Liver (tissue), 8 donors: ENCODE measurements at regions not wholly inside any gene's neighbourhood (a gene's known extent, or its start where the extent isn't known, plus 50 kb on each side); places are given as distances from the start of the nearest gene placed in this dataset.

Source experiments
- DNase-seq: peaks from one replicate; pipeline ENCODE4 v3.0.0-alpha.2; 2017; ENCODE audit warnings: low spot score
- H3K27ac ChIP-seq, 2 donors: one replicate each; pipeline ENCODE4 v1.7.0; 2013; ENCODE audit warnings: inconsistent platforms in 2 of 2, low read length in 2 of 2, control low read depth in 1 of 2, low read depth in 1 of 2, mild to moderate bottlenecking in 1 of 2
- H3K27me3 ChIP-seq, 4 donors: one replicate each; pipeline versions ENCODE4 v1.6.1 to v1.7.0; 2013; ENCODE audit warnings: low read length in 3 of 4, inconsistent platforms in 1 of 4, mild to moderate bottlenecking in 1 of 4, moderate library complexity in 1 of 4; ENCODE audit not compliant: control insufficient read depth in 4 of 4, insufficient read depth in 4 of 4
- H3K36me3 ChIP-seq, 4 donors: one replicate each; pipeline versions ENCODE4 v1.6.1 to v1.7.0; 2013; ENCODE audit warnings: low read length in 3 of 4, mild to moderate bottlenecking in 3 of 4, low read depth in 1 of 4, moderate library complexity in 1 of 4; ENCODE audit not compliant: control insufficient read depth in 4 of 4, insufficient read depth in 3 of 4
- H3K4me1 ChIP-seq, 4 donors: one replicate each; pipeline versions ENCODE4 v1.6.1 to v1.7.0; 2013; ENCODE audit warnings: low read length in 3 of 4, mild to moderate bottlenecking in 3 of 4, moderate library complexity in 1 of 4; ENCODE audit not compliant: control insufficient read depth in 4 of 4, insufficient read depth in 4 of 4
- H3K4me3 ChIP-seq, 3 donors: one replicate each; pipeline versions ENCODE4 v1.6.1 to v1.7.0; 2013; ENCODE audit warnings: low read length in 3 of 3, control low read depth in 1 of 3, low read depth in 1 of 3, mild to moderate bottlenecking in 1 of 3
- H3K9ac ChIP-seq, 2 donors: one replicate each; pipeline ENCODE4 v1.7.0; 2013; ENCODE audit warnings: low read length in 2 of 2, mild to moderate bottlenecking in 2 of 2, moderate library complexity in 2 of 2, control low read depth in 1 of 2, low read depth in 1 of 2
- H3K9me3 ChIP-seq, 4 donors: one replicate each; pipeline versions ENCODE4 v1.6.1 to v1.7.0; 2013; ENCODE audit warnings: low read length in 3 of 4; ENCODE audit not compliant: control insufficient read depth in 4 of 4
- CTCF ChIP-seq: fragments of 150-350 bp; IDR thresholded peaks from 2 replicates; pipeline ENCODE4 v1.5.1; 2017; ENCODE audit warnings: improper control_type of control experiment, low read depth, low read length; ENCODE audit not compliant: missing input control
- EGR1 ChIP-seq, 2 donors: IDR thresholded peaks; 2 replicates each; pipeline ENCODE4 v1.6.1; 2016 to 2018; ENCODE audit warnings: antibody characterized with exemption in 2 of 2, low read depth in 2 of 2
- FOXA1 ChIP-seq: IDR thresholded peaks from 2 replicates; pipeline ENCODE4 v1.6.1; 2016; ENCODE audit warnings: antibody characterized with exemption
- FOXA2 ChIP-seq: IDR thresholded peaks from 2 replicates; pipeline ENCODE4 v1.6.1; 2016; ENCODE audit warnings: antibody characterized with exemption
- GABPA ChIP-seq, 2 donors: IDR thresholded peaks in 1 of 2; conservative IDR thresholded peaks in 1 of 2; 2 replicates each; pipeline ENCODE4 v1.6.1; 2016; ENCODE audit warnings: antibody characterized with exemption in 2 of 2, mild to moderate bottlenecking in 1 of 2, moderate library complexity in 1 of 2
- HNF4G ChIP-seq: IDR thresholded peaks from 2 replicates; pipeline ENCODE4 v1.6.1; 2016; ENCODE audit warnings: antibody characterized with exemption
- JUND ChIP-seq, 2 donors: IDR thresholded peaks; 2 replicates each; pipeline ENCODE4 v1.6.1; 2016; ENCODE audit warnings: antibody characterized with exemption in 2 of 2
- MAX ChIP-seq: IDR thresholded peaks from 2 replicates; pipeline ENCODE4 v1.6.1; 2016; ENCODE audit warnings: antibody characterized with exemption
- NR2F2 ChIP-seq: IDR thresholded peaks from 2 replicates; pipeline ENCODE4 v1.6.1; 2016; ENCODE audit warnings: antibody characterized with exemption
- RAD21 ChIP-seq, 2 donors: IDR thresholded peaks; 2 replicates each; pipeline ENCODE4 v1.6.1; 2016; ENCODE audit warnings: antibody characterized with exemption in 2 of 2, mild to moderate bottlenecking in 2 of 2
- REST ChIP-seq: IDR thresholded peaks from 2 replicates; pipeline ENCODE4 v1.6.1; 2016; ENCODE audit warnings: antibody characterized with exemption, mild to moderate bottlenecking
- RXRA ChIP-seq, 2 donors: IDR thresholded peaks; 2 replicates each; pipeline ENCODE4 v1.6.1; 2017 to 2018; ENCODE audit warnings: antibody characterized with exemption in 2 of 2, mild to moderate bottlenecking in 1 of 2
- TAF1 ChIP-seq: conservative IDR thresholded peaks from 2 replicates; pipeline ENCODE4 v1.6.1; 2016; ENCODE audit warnings: antibody characterized with exemption, mild to moderate bottlenecking
- YY1 ChIP-seq: IDR thresholded peaks from 2 replicates; pipeline ENCODE4 v1.6.1; 2016; ENCODE audit warnings: antibody characterized with exemption, mild to moderate bottlenecking
- ZBTB33 ChIP-seq: IDR thresholded peaks from 2 replicates; pipeline ENCODE4 v1.6.1; 2016; ENCODE audit warnings: antibody characterized with exemption
- WGBS: extraction: QIAGEN DNeasy Blood & Tissue Kit; methylation state at CpG from one replicate; pipeline ENCODE4 v1.1.7; 2013; 5-methylcytosine and 5-hydroxymethylcytosine counted together
- donor health status: healthy.
- donor health status: healthy.
- donor health status: healthy.
- donor health status: healthy.
- donor health status: healthy.

- Histone ChIP-seq H3K4me1 (no peaks in the 10 kb centered on the region), H3K36me3 (no peaks in the 10 kb centered on the region), H3K27me3 (no peaks in the 10 kb centered on the region), H3K27ac (no peak overlapping the region), H3K9ac (no peak overlapping the region), H3K9me3 (no peaks in the 10 kb centered on the region), H3K4me3 (no peak overlapping the region)
- no peak for DNase-seq
- no peak for TF ChIP-seq NR2F2
- TF ChIP-seq YY1 = no peak
- no peak for TF ChIP-seq CTCF
- TF ChIP-seq FOXA2 = no peak
- no peak for TF ChIP-seq GABPA (IDR thresholded peaks at IDR 0.05 in 1 of 2, conservative IDR thresholded peaks at IDR 0.05 in 1 of 2)
- no peak for TF ChIP-seq TAF1
- no peak for TF ChIP-seq ZBTB33
- TF ChIP-seq RXRA (IDR thresholded peaks at IDR 0.05) = no peak
- TF ChIP-seq RAD21 (IDR thresholded peaks at IDR 0.05) = no peak
- TF ChIP-seq REST = no peak
- no peak for TF ChIP-seq HNF4G
- TF ChIP-seq FOXA1 = no peak
- no peak for TF ChIP-seq EGR1 (IDR thresholded peaks at IDR 0.05; ENCODE audit: low read depth in 2 of 2)
- no peak for TF ChIP-seq MAX
- TF ChIP-seq JUND (IDR thresholded peaks at IDR 0.05) = no peak
Observed at GRCh38 chr14:38751459-38751858, 351.6 kb downstream of the SEC23A start.

- H3K4me1 ChIP-seq = no peaks in the 10 kb centered on the region
- no peak overlapping the region for H3K9ac ChIP-seq
- H3K27ac ChIP-seq = no peak overlapping the region
- H3K9me3 ChIP-seq = no peaks in the 10 kb centered on the region
- no peaks in the 10 kb centered on the region for H3K36me3 ChIP-seq
- DNase-seq = no peak
- no peaks in the 10 kb centered on the region for H3K27me3 ChIP-seq
- H3K4me3 ChIP-seq = no peak overlapping the region
- WGBS = 75% methylated on average over 3 of the region's 3 CpGs
- TF ChIP-seq ZBTB33 (no peak), MAX (no peak), FOXA2 (no peak), RAD21 (IDR thresholded peaks at IDR 0.05) (no peak), REST (no peak), FOXA1 (no peak), GABPA (IDR thresholded peaks at IDR 0.05 in 1 of 2, conservative IDR thresholded peaks at IDR 0.05 in 1 of 2) (no peak), TAF1 (no peak), CTCF (no peak)
Observed at GRCh38 chr14:38749936-38750335, 353.1 kb downstream of the SEC23A start.
